ENCODE measurements at regions not wholly inside any gene's neighbourhood (a gene's known extent, or its start where the extent isn't known, plus 50 kb on each side); places are given as distances from the start of the nearest gene placed in this dataset.
A peak's percentile ranks its signal among the peaks of the same experiment; 100 is the strongest.
"Not testable (repeated sequence)": the region's sequence is repeated elsewhere in the genome, so short reads cannot be mapped to it uniquely, and the experiment has no call there.

GRCh38 chr5:108587821-108588220 is 159.9 kb upstream of the FER start:
- DNase-seq (ENCODE audit: low read depth), result no peak

- DNase-seq (ENCODE audit: low read depth), result no peak
Measured at GRCh38 chr5:108581026-108581425, 166.7 kb upstream of the FER start.

GRCh38 chr5:108579236-108579635 is 168.5 kb upstream of the FER start:
- no peak for DNase-seq (ENCODE audit: low read depth)

- no peak for DNase-seq (ENCODE audit: low read depth)
Measured at GRCh38 chr5:108578791-108579190, 168.9 kb upstream of the FER start.

GRCh38 chr5:108567429-108567828 is 180.3 kb upstream of the FER start:
- no peak for DNase-seq (ENCODE audit: low read depth)

GRCh38 chr5:108564441-108564840 is 182.5 kb upstream of the FBXL17 start:
- DNase-seq (ENCODE audit: low read depth), result no peak

- no peak for DNase-seq (ENCODE audit: low read depth)
Measured at GRCh38 chr5:108562205-108562454, 180.2 kb upstream of the FBXL17 start.

GRCh38 chr5:108561416-108562204 is 179.7 kb upstream of the FBXL17 start:
- peak; percentile 9 for DNase-seq (ENCODE audit: low read depth)

- DNase-seq (ENCODE audit: low read depth), result peak; percentile 89
Measured at GRCh38 chr5:108560581-108560980, 178.7 kb upstream of the FBXL17 start.

- no peak for DNase-seq (ENCODE audit: low read depth)
Measured at GRCh38 chr5:108560166-108560565, 178.3 kb upstream of the FBXL17 start.

GRCh38 chr5:108558840-108559239 is 176.9 kb upstream of the FBXL17 start:
- DNase-seq (ENCODE audit: low read depth), result not testable (repeated sequence)

GRCh38 chr5:108558142-108558541 is 176.2 kb upstream of the FBXL17 start:
- DNase-seq (ENCODE audit: low read depth), result not testable (repeated sequence)

- no peak for DNase-seq (ENCODE audit: low read depth)
Measured at GRCh38 chr5:108557686-108558085, 175.8 kb upstream of the FBXL17 start.

- no peak for DNase-seq (ENCODE audit: low read depth)
Measured at GRCh38 chr5:108556441-108557145, 174.7 kb upstream of the FBXL17 start.

- DNase-seq (ENCODE audit: low read depth), result no peak
Measured at GRCh38 chr5:108548684-108549596, 167.0 kb upstream of the FBXL17 start.

- DNase-seq (ENCODE audit: low read depth), result no peak
Measured at GRCh38 chr5:108546939-108547338, 165.0 kb upstream of the FBXL17 start.

GRCh38 chr5:108545301-108545700 is 163.4 kb upstream of the FBXL17 start:
- no peak for DNase-seq (ENCODE audit: low read depth)

- no peak for DNase-seq (ENCODE audit: low read depth)
Measured at GRCh38 chr5:108543486-108543885, 161.6 kb upstream of the FBXL17 start.

- DNase-seq (ENCODE audit: low read depth), result no peak
Measured at GRCh38 chr5:108541836-108542235, 159.9 kb upstream of the FBXL17 start.

GRCh38 chr5:108536321-108536720 is 154.4 kb upstream of the FBXL17 start:
- DNase-seq (ENCODE audit: low read depth), result no peak

GRCh38 chr5:108532129-108532445 is 150.2 kb upstream of the FBXL17 start:
- not testable (repeated sequence) for DNase-seq (ENCODE audit: low read depth)

GRCh38 chr5:108531367-108532128 is 149.7 kb upstream of the FBXL17 start:
- DNase-seq (ENCODE audit: low read depth), result no peak
